DMS79 (cell line): ENCODE measurements at regions not wholly inside any gene's neighbourhood (a gene's known extent, or its start where the extent isn't known, plus 50 kb on each side); places are given as distances from the start of the nearest gene placed in this dataset.
"Not testable (repeated sequence)": the region's sequence is repeated elsewhere in the genome, so short reads cannot be mapped to it uniquely, and the experiment has no call there.

Experiments used
- DNase-seq: peaks from one replicate; lab custom pipeline; 2025; lab: John Stamatoyannopoulos, UW

- DNase-seq, result no peak
Measured at GRCh38 chr18:71077451-71077850, 788.6 kb downstream of the SOCS6 start.

- DNase-seq, result no peak
Measured at GRCh38 chr18:71075147-71075546, 786.3 kb downstream of the SOCS6 start.

- no peak for DNase-seq
Measured at GRCh38 chr18:71068338-71068737, 779.5 kb downstream of the SOCS6 start.

GRCh38 chr18:71049893-71050292, 761.0 kb downstream of the SOCS6 start:
- DNase-seq, result no peak

- DNase-seq, result no peak
Measured at GRCh38 chr18:71047882-71048281, 759.0 kb downstream of the SOCS6 start.

- no peak for DNase-seq
Measured at GRCh38 chr18:71045331-71046065, 756.7 kb downstream of the SOCS6 start.

GRCh38 chr18:71040161-71040560, 751.3 kb downstream of the SOCS6 start:
- no peak for DNase-seq

GRCh38 chr18:71038196-71038595, 749.4 kb downstream of the SOCS6 start:
- DNase-seq, result no peak

GRCh38 chr18:71036783-71037182, 747.9 kb downstream of the SOCS6 start:
- DNase-seq, result no peak

- not testable (repeated sequence) for DNase-seq
Measured at GRCh38 chr18:71031296-71032191, 742.7 kb downstream of the SOCS6 start.

GRCh38 chr18:71030085-71030484, 741.2 kb downstream of the SOCS6 start:
- not testable (repeated sequence) for DNase-seq

GRCh38 chr18:71028285-71028762, 739.5 kb downstream of the SOCS6 start:
- DNase-seq, result no peak

- DNase-seq, result no peak
Measured at GRCh38 chr18:71027531-71027930, 738.7 kb downstream of the SOCS6 start.

- DNase-seq, result no peak
Measured at GRCh38 chr18:71025505-71026225, 736.8 kb downstream of the SOCS6 start.

- DNase-seq, result no peak
Measured at GRCh38 chr18:71022389-71022788, 733.5 kb downstream of the SOCS6 start.

GRCh38 chr18:71021030-71021362, 732.2 kb downstream of the SOCS6 start:
- no peak for DNase-seq

GRCh38 chr18:71020342-71021029, 731.6 kb downstream of the SOCS6 start:
- DNase-seq, result no peak

- DNase-seq, result no peak
Measured at GRCh38 chr18:71018816-71019215, 730.0 kb downstream of the SOCS6 start.

- DNase-seq, result no peak
Measured at GRCh38 chr18:71012789-71013188, 723.9 kb downstream of the SOCS6 start.

- DNase-seq, result no peak
Measured at GRCh38 chr18:71011389-71011788, 722.5 kb downstream of the SOCS6 start.

GRCh38 chr18:71008257-71008656, 719.4 kb downstream of the SOCS6 start:
- no peak for DNase-seq

GRCh38 chr18:71001597-71001996, 712.8 kb downstream of the SOCS6 start:
- no peak for DNase-seq
